Left ventricle myocardium inferior (tissue), 1 donor: ENCODE measurements at regions not wholly inside any gene's neighbourhood (a gene's known extent, or its start where the extent isn't known, plus 50 kb on each side); places are given as distances from the start of the nearest gene placed in this dataset.

Source experiments
- DNase-seq: peaks from one replicate; pipeline ENCODE4 v3.0.0-alpha.2; 2020
- H3K27ac ChIP-seq: fragments of 200-600 bp; replicated peaks from 2 replicates; pipeline ENCODE4 v1.8.0; 2021
- H3K27me3 ChIP-seq: fragments of 200-600 bp; 2 replicates; pipeline ENCODE4 v1.8.0; 2021; ENCODE audit warnings: low read depth
- H3K36me3 ChIP-seq: fragments of 200-600 bp; 2 replicates; pipeline ENCODE4 v1.8.0; 2021
- H3K4me1 ChIP-seq: fragments of 200-600 bp; 2 replicates; pipeline ENCODE4 v1.8.0; 2021
- H3K4me3 ChIP-seq: fragments of 200-600 bp; 2 replicates; pipeline ENCODE4 v1.8.0; 2021; ENCODE audit warnings: mild to moderate bottlenecking, moderate library complexity
- H3K9me3 ChIP-seq: fragments of 200-600 bp; replicated peaks from 2 replicates; pipeline ENCODE4 v1.8.0; 2021
- CTCF ChIP-seq: fragments of 200-600 bp; IDR thresholded peaks from 2 replicates; pipeline ENCODE4 v1.8.0; 2021; ENCODE audit warnings: antibody characterized with exemption, mild to moderate bottlenecking, borderline replicate concordance
- intact Hi-C: fragments of 100-400 bp; cut with micrococcal nuclease; formaldehyde crosslinking; loops from one replicate; pipeline ENCODE4 v1.11.0; 2022
- donor health status: DM: no; HTN: yes; CAD: no; lungs with severe emphysema.

- Histone ChIP-seq H3K27ac (no peak overlapping the region), H3K9me3 (peaks cover 8% of the 10 kb centered on the region), H3K27me3 (no peaks in the 10 kb centered on the region), H3K36me3 (no peaks in the 10 kb centered on the region), H3K4me3 (no peak overlapping the region), H3K4me1 (no peaks in the 10 kb centered on the region)
- intact Hi-C loops = no loop called here
- TF ChIP-seq CTCF = no peak
- DNase-seq = no peak
Observed at GRCh38 chr18:54003195-54003594, 221.3 kb downstream of the MBD2 start.

DNA sequence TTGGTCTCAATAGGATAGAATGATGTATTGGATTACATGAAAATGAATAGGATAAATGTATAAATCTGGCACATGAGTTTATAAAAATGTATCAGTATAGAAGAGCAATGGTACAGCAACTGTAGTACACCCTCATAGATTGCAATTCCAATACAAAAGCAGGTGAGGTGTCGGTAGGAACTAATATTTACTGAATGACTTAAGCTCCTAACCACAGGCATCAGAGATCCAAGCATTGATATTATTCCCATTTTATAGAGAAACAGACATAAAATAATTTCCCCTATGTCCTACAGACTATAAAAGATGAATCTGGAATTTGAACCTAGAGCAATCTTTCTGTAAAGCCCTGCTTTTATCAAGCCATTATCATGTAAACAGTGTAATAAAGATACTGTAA lies 227.4 kb downstream of the MBD2 start:
- intact Hi-C loops = no loop called here
- H3K27ac ChIP-seq = no peak overlapping the region
- H3K27me3 ChIP-seq = no peaks in the 10 kb centered on the region
- no peaks in the 10 kb centered on the region for H3K36me3 ChIP-seq
- no peaks in the 10 kb centered on the region for H3K9me3 ChIP-seq
- no peaks in the 10 kb centered on the region for H3K4me1 ChIP-seq
- TF ChIP-seq CTCF = no peak
- no peak for DNase-seq
- H3K4me3 ChIP-seq = no peak overlapping the region

- H3K9me3 ChIP-seq = no peaks in the 10 kb centered on the region
- H3K27ac ChIP-seq = no peak overlapping the region
- intact Hi-C loops = no loop called here
- H3K4me3 ChIP-seq = no peak overlapping the region
- H3K27me3 ChIP-seq = no peaks in the 10 kb centered on the region
- H3K36me3 ChIP-seq = no peaks in the 10 kb centered on the region
- DNase-seq = no peak
- H3K4me1 ChIP-seq = peaks cover 13% of the 10 kb centered on the region
- TF ChIP-seq CTCF = no peak
Observed at GRCh38 chr18:53994016-53994415, 230.5 kb downstream of the MBD2 start.

- no peak for TF ChIP-seq CTCF
- H3K36me3 ChIP-seq = no peaks in the 10 kb centered on the region
- H3K4me1 ChIP-seq = peaks cover 13% of the 10 kb centered on the region
- no peak for DNase-seq
- no peak overlapping the region for H3K27ac ChIP-seq
- no peaks in the 10 kb centered on the region for H3K9me3 ChIP-seq
- H3K4me3 ChIP-seq = no peak overlapping the region
- intact Hi-C loops = no loop called here
- no peaks in the 10 kb centered on the region for H3K27me3 ChIP-seq
Observed at GRCh38 chr18:53991805-53992204, 232.7 kb downstream of the MBD2 start.

GRCh38 chr18:53991202-53991601 lies 233.3 kb downstream of the MBD2 start:
- H3K9me3 ChIP-seq = no peaks in the 10 kb centered on the region
- peaks cover 13% of the 10 kb centered on the region for H3K4me1 ChIP-seq
- TF ChIP-seq CTCF = no peak
- DNase-seq = no peak
- H3K36me3 ChIP-seq = no peaks in the 10 kb centered on the region
- H3K27me3 ChIP-seq = no peaks in the 10 kb centered on the region
- no peak overlapping the region for H3K27ac ChIP-seq
- intact Hi-C loops = no loop called here
- no peak overlapping the region for H3K4me3 ChIP-seq

GRCh38 chr18:53990485-53990884 lies 234.0 kb downstream of the MBD2 start:
- DNase-seq = no peak

More at GRCh38 chr18:53990485-53990884, 234.0 kb downstream of the MBD2 start:
- H3K36me3 ChIP-seq = no peaks in the 10 kb centered on the region
- H3K27ac ChIP-seq = no peak overlapping the region
- intact Hi-C loops = no loop called here
- H3K27me3 ChIP-seq = no peaks in the 10 kb centered on the region
- peaks cover 13% of the 10 kb centered on the region for H3K4me1 ChIP-seq
- no peaks in the 10 kb centered on the region for H3K9me3 ChIP-seq
- H3K4me3 ChIP-seq = no peak overlapping the region
- TF ChIP-seq CTCF = no peak
